Lower leg skin (tissue), 3 donors: ENCODE measurements at regions not wholly inside any gene's neighbourhood (a gene's known extent, or its start where the extent isn't known, plus 50 kb on each side); places are given as distances from the start of the nearest gene placed in this dataset.

Experiments
- POLR2A ChIP-seq, 2 donors: fragments of 450-650 bp; IDR thresholded peaks; one replicate each; pipeline ENCODE4 v1.6.1; 2016 to 2017; ENCODE audit warnings: antibody characterized with exemption in 2 of 2, mild to moderate bottlenecking in 1 of 2, moderate library complexity in 1 of 2
- TF ChIP-seq, protein P1 (sequence below), 3 donors: fragments of 450-650 bp; IDR thresholded peaks; one replicate each; pipeline ENCODE4 v1.5.1; 2016; ENCODE audit warnings: antibody characterized with exemption in 3 of 3, mild to moderate bottlenecking in 3 of 3, moderate library complexity in 2 of 3

GRCh38 chr13:40180776-40181175, 485.7 kb downstream of the FOXO1 start:
- TF ChIP-seq, protein P1, sequence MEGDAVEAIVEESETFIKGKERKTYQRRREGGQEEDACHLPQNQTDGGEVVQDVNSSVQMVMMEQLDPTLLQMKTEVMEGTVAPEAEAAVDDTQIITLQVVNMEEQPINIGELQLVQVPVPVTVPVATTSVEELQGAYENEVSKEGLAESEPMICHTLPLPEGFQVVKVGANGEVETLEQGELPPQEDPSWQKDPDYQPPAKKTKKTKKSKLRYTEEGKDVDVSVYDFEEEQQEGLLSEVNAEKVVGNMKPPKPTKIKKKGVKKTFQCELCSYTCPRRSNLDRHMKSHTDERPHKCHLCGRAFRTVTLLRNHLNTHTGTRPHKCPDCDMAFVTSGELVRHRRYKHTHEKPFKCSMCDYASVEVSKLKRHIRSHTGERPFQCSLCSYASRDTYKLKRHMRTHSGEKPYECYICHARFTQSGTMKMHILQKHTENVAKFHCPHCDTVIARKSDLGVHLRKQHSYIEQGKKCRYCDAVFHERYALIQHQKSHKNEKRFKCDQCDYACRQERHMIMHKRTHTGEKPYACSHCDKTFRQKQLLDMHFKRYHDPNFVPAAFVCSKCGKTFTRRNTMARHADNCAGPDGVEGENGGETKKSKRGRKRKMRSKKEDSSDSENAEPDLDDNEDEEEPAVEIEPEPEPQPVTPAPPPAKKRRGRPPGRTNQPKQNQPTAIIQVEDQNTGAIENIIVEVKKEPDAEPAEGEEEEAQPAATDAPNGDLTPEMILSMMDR (IDR thresholded peaks at IDR 0.05) = no peak
- TF ChIP-seq POLR2A (IDR thresholded peaks at IDR 0.05) = no peak
